ENCODE measurements at regions not wholly inside any gene's neighbourhood (a gene's known extent, or its start where the extent isn't known, plus 50 kb on each side); places are given as distances from the start of the nearest gene placed in this dataset.

DNA sequence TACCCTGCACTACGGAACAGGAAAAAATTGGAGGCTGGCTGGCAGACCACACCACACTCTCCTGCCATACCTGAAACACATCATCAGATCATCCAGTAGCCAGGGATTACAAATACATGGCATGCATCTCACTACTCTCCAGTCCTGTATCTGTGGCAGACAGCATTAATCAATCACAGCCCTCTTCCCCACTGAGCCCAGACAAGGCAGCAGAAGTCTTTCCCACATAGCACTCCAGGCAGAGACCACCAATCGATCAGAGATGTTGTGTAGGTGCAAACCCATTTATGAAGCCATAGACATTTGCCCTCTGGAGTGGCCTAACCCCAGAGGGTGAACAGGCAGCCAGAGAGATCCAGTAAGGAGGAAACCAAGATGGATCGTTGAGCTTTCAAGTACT is 410.9 kb upstream of the PROK2 start:
- Histone ChIP-seq H2AFZ (ENCODE audit: low read depth, low read length) (no peak overlapping the region), H3K4me2 (ENCODE audit: insufficient read depth, low read length) (no peak overlapping the region), H3K9me3 (replicated peaks; ENCODE audit: control insufficient read depth, insufficient read depth, low read length) (no peaks in the 10 kb centered on the region), H3K27me3 (ENCODE audit: control insufficient read depth in 2 of 2, insufficient read depth in 2 of 2, low read length in 2 of 2) (peaks cover 5 to 7% of the 10 kb centered on the region in 2 experiments), H3K36me3 (ENCODE audit: control insufficient read depth in 2 of 2, extremely low read depth in 1 of 2, insufficient read depth in 2 of 2, low read length in 2 of 2) (no peaks in the 10 kb centered on the region), H3K4me3 (replicated peaks in 1 of 3; ENCODE audit: insufficient read depth in 1 of 3, low read depth in 1 of 3, low read length in 3 of 3) (no peak overlapping the region), H3K4me1 (ENCODE audit: control insufficient read depth, extremely low read depth, insufficient read depth, low read length) (no peaks in the 10 kb centered on the region), H3K9me1 (replicated peaks; ENCODE audit: control insufficient read depth, extremely low read depth, insufficient read depth, low read length) (no peaks in the 10 kb centered on the region), H3K27ac (ENCODE audit: insufficient read depth, low read depth, low read length) (no peak overlapping the region), H4K20me1 (replicated peaks; ENCODE audit: control insufficient read depth, extremely low read depth, insufficient read depth, low read length) (no peaks in the 10 kb centered on the region), H3K9ac (replicated peaks; ENCODE audit: extremely low read depth, insufficient read depth, low read length) (no peak overlapping the region), H3K79me2 (ENCODE audit: control insufficient read depth, insufficient read depth, low read length) (no peaks in the 10 kb centered on the region)
- dilution Hi-C loops (cut with MboI; ENCODE audit: extremely low pct_ligation_motif_present, low sequenced_read_pairs) (no loop called here), intact Hi-C loops (cut with micrococcal nuclease) (no loop called here)
- no peak for FAIRE-seq
- TF ChIP-seq MYC (IDR thresholded peaks at IDR 0.05; ENCODE audit: low read depth, low read length) (no peak), CTCF (IDR thresholded peaks at IDR 0.05; ENCODE audit: extremely low read depth in 1 of 2, insufficient read depth in 1 of 2, low read depth in 1 of 2, low read length in 2 of 2) (no peak)
- DNase-seq (ENCODE audit: low read depth, low spot score): no peak
- CTCF ChIA-PET: no interaction called here
- POLR2A ChIA-PET: no interaction called here
- BruUV-seq (replicated peaks): no TSS peak

GRCh38 chr3:72194458-72194857 is 409.5 kb upstream of the PROK2 start:
- FAIRE-seq (no peak), DNase-seq (ENCODE audit: low read depth, low spot score) (no peak)
- H2AFZ ChIP-seq (ENCODE audit: low read depth, low read length): no peak overlapping the region
- no peak overlapping the region for H3K27ac ChIP-seq (ENCODE audit: insufficient read depth, low read depth, low read length)
- no peak overlapping the region for H3K9ac ChIP-seq (replicated peaks; ENCODE audit: extremely low read depth, insufficient read depth, low read length)
- H3K4me2 ChIP-seq (ENCODE audit: insufficient read depth, low read length): no peak overlapping the region
- dilution Hi-C loops (cut with MboI; ENCODE audit: extremely low pct_ligation_motif_present, low sequenced_read_pairs) (no loop called here), intact Hi-C loops (cut with micrococcal nuclease) (no loop called here)
- H3K27me3 ChIP-seq (ENCODE audit: control insufficient read depth in 2 of 2, insufficient read depth in 2 of 2, low read length in 2 of 2): peaks cover 5 to 7% of the 10 kb centered on the region in 2 experiments
- H3K79me2 ChIP-seq (ENCODE audit: control insufficient read depth, insufficient read depth, low read length): no peaks in the 10 kb centered on the region
- H3K4me1 ChIP-seq (ENCODE audit: control insufficient read depth, extremely low read depth, insufficient read depth, low read length): no peaks in the 10 kb centered on the region
- ChIA-PET POLR2A (no interaction called here), CTCF (no interaction called here)
- no peaks in the 10 kb centered on the region for H3K36me3 ChIP-seq (ENCODE audit: control insufficient read depth in 2 of 2, extremely low read depth in 1 of 2, insufficient read depth in 2 of 2, low read length in 2 of 2)
- H3K4me3 ChIP-seq (replicated peaks in 1 of 3; ENCODE audit: insufficient read depth in 1 of 3, low read depth in 1 of 3, low read length in 3 of 3): no peak overlapping the region
- TF ChIP-seq POLR2AphosphoS5 (IDR thresholded peaks at IDR 0.05; ENCODE audit: insufficient read depth, low read depth, low read length): no peak
- no peak for TF ChIP-seq CTCF (IDR thresholded peaks at IDR 0.05; ENCODE audit: extremely low read depth in 1 of 2, insufficient read depth in 1 of 2, low read depth in 1 of 2, low read length in 2 of 2)
- no peak for TF ChIP-seq EZH2 (IDR thresholded peaks at IDR 0.05; ENCODE audit: borderline replicate concordance, low read depth, low read length, severe bottlenecking)
- TF ChIP-seq FOS (IDR thresholded peaks at IDR 0.05; ENCODE audit: borderline replicate concordance, insufficient read depth, low read length): no peak
- TF ChIP-seq GATA2 (IDR thresholded peaks at IDR 0.05; ENCODE audit: insufficient read depth, insufficient read length, low read depth, low read length): no peak
- no peak for TF ChIP-seq MYC (IDR thresholded peaks at IDR 0.05; ENCODE audit: low read depth, low read length)
- no TSS peak for BruUV-seq (replicated peaks)
- H3K9me1 ChIP-seq (replicated peaks; ENCODE audit: control insufficient read depth, extremely low read depth, insufficient read depth, low read length): no peaks in the 10 kb centered on the region
- no peaks in the 10 kb centered on the region for H3K9me3 ChIP-seq (replicated peaks; ENCODE audit: control insufficient read depth, insufficient read depth, low read length)
- H4K20me1 ChIP-seq (replicated peaks; ENCODE audit: control insufficient read depth, extremely low read depth, insufficient read depth, low read length): no peaks in the 10 kb centered on the region

Data from endothelial cell of umbilical vein (primary cell).